ENCODE measurements at regions not wholly inside any gene's neighbourhood (a gene's known extent, or its start where the extent isn't known, plus 50 kb on each side); places are given as distances from the start of the nearest gene placed in this dataset.

- no peaks in the 10 kb centered on the region for H3K4me1 ChIP-seq (ENCODE audit: insufficient read depth)
- no peak overlapping the region for H3K27ac Mint-ChIP-seq
- H3K27ac ChIP-seq (ENCODE audit: low read depth), result no peak overlapping the region
- peak; percentile 46 for ATAC-seq
- H3F3A ChIP-seq (replicated peaks; ENCODE audit: low read depth), result no peaks in the 10 kb centered on the region
- no peaks in the 10 kb centered on the region for H3K9me3 Mint-ChIP-seq
- TF ChIP-seq NANOG (IDR thresholded peaks at IDR 0.05; ENCODE audit: borderline replicate concordance) (no peak), POLR2AphosphoS5 (IDR thresholded peaks at IDR 0.05; ENCODE audit: low read depth) (no peak), JUNB (IDR thresholded peaks at IDR 0.05; ENCODE audit: unreplicated experiment) (no peak), STAT1 (IDR thresholded peaks at IDR 0.05; ENCODE audit: unreplicated experiment) (no peak), EZH2phosphoT487 (IDR thresholded peaks at IDR 0.05; ENCODE audit: unreplicated experiment) (no peak), ZNF462 (CRISPR knock-in tag; IDR thresholded peaks at IDR 0.05) (no peak), ETS1 (IDR thresholded peaks at IDR 0.05) (no peak), CREB1 (CRISPR knock-in tag; IDR thresholded peaks at IDR 0.05; ENCODE audit: low read depth) (no peak), EZH2 (IDR thresholded peaks at IDR 0.05; ENCODE audit: low read depth, unreplicated experiment) (no peak), REST (IDR thresholded peaks at IDR 0.05; ENCODE audit: unreplicated experiment) (no peak)
- DNase-seq (ENCODE audit: low spot score), result no peak
- peaks cover 9% of the 10 kb centered on the region for H3K4me1 Mint-ChIP-seq
- no peak overlapping the region for H3K4me3 Mint-ChIP-seq
- no peaks in the 10 kb centered on the region for H4K20me1 ChIP-seq (replicated peaks; ENCODE audit: insufficient read depth)
- no peaks in the 10 kb centered on the region for H3K79me2 ChIP-seq (replicated peaks; ENCODE audit: insufficient read depth)
- H3K9me2 ChIP-seq (ENCODE audit: insufficient read depth), result no peaks in the 10 kb centered on the region
- H3K27me3 Mint-ChIP-seq (ENCODE audit: insufficient read depth, low read depth, poor library complexity), result peaks cover 14% of the 10 kb centered on the region
- H3K36me3 Mint-ChIP-seq (ENCODE audit: low read depth), result peaks cover 43% of the 10 kb centered on the region
- H3K4me3 ChIP-seq, result no peak overlapping the region
- H2AFZ ChIP-seq, result no peak overlapping the region
- H3K27me3 ChIP-seq (ENCODE audit: insufficient read depth), result no peaks in the 10 kb centered on the region
- H3K4me2 ChIP-seq, result no peak overlapping the region
- peaks cover 18% of the 10 kb centered on the region for H3K36me3 ChIP-seq (ENCODE audit: insufficient read depth)
Observed at GRCh38 chr9:744790-745484, 96.6 kb upstream of the DMRT1 start.

Measured in GM23338 (cell line).